Peyer's patch (tissue), 4 donors: ENCODE measurements at regions not wholly inside any gene's neighbourhood (a gene's known extent, or its start where the extent isn't known, plus 50 kb on each side); places are given as distances from the start of the nearest gene placed in this dataset.

ENCODE experiments used
- DNase-seq, 3 donors: peaks; one replicate each; pipeline ENCODE4 v3.0.0-alpha.2; 2017 to 2019
- H3K27ac ChIP-seq, 4 donors: fragments of 200-600 bp; sonication (generic); one replicate each; pipeline ENCODE4 v1.5.1; 2016 to 2019
- H3K27me3 ChIP-seq, 2 donors: fragments of 200-600 bp; sonication (generic); one replicate each; pipeline ENCODE4 v1.5.1; 2019
- H3K36me3 ChIP-seq, 3 donors: fragments of 200-600 bp; sonication (generic); one replicate each; pipeline ENCODE4 v1.5.1; 2016 to 2019
- H3K4me1 ChIP-seq, 4 donors: fragments of 200-600 bp; sonication (generic); one replicate each; pipeline ENCODE4 v1.5.1; 2016 to 2019
- H3K4me3 ChIP-seq, 4 donors: fragments of 200-600 bp; sonication (generic); 1 replicate in 3 of 4; 2 replicates in 1 of 4; pipeline ENCODE4 v1.5.1; 2016 to 2019; ENCODE audit warnings: mild to moderate bottlenecking in 1 of 4
- H3K9me3 ChIP-seq, 4 donors: fragments of 200-600 bp; sonication (generic); one replicate each; pipeline ENCODE4 v1.5.1; 2016 to 2019; ENCODE audit warnings: mild to moderate bottlenecking in 1 of 4
- CTCF ChIP-seq, 6 experiments: fragments of 450-650 bp in 4 of 6; fragments of 200-600 bp in 2 of 6; sonication (generic) in 1 of 6; IDR thresholded peaks; one replicate each; pipeline ENCODE4 v1.5.1; 2017 to 2019; ENCODE audit warnings: antibody characterized with exemption in 6 of 6, mild to moderate bottlenecking in 3 of 6, moderate library complexity in 1 of 6
- POLR2A ChIP-seq, 2 donors: fragments of 450-650 bp; IDR thresholded peaks; one replicate each; pipeline ENCODE4 v1.5.1; 2017; ENCODE audit warnings: antibody characterized with exemption in 2 of 2, mild to moderate bottlenecking in 2 of 2, moderate library complexity in 2 of 2

- Histone ChIP-seq H3K36me3 (no peaks in the 10 kb centered on the region), H3K4me3 (no peak overlapping the region), H3K27me3 (no peaks in the 10 kb centered on the region), H3K4me1 (no peaks in the 10 kb centered on the region), H3K27ac (no peak overlapping the region), H3K9me3 (no peaks in the 10 kb centered on the region)
- TF ChIP-seq POLR2A (IDR thresholded peaks at IDR 0.05), result no peak
- TF ChIP-seq CTCF (IDR thresholded peaks at IDR 0.05), result no peak
- no peak for DNase-seq
These were observed 318.9 kb downstream of the HDGFL1 start for GRCh38 chr6:22888163-22888752.

GRCh38 chr6:22891934-22892333 lies 322.6 kb downstream of the HDGFL1 start:
- H3K9me3 ChIP-seq, result no peaks in the 10 kb centered on the region
- DNase-seq, result no peak
- H3K27me3 ChIP-seq, result no peaks in the 10 kb centered on the region
- H3K36me3 ChIP-seq, result no peaks in the 10 kb centered on the region
- no peak overlapping the region for H3K27ac ChIP-seq
- no peak for TF ChIP-seq POLR2A (IDR thresholded peaks at IDR 0.05)
- TF ChIP-seq CTCF (IDR thresholded peaks at IDR 0.05), result no peak
- H3K4me3 ChIP-seq, result no peak overlapping the region
- no peaks in the 10 kb centered on the region for H3K4me1 ChIP-seq

GRCh38 chr6:22892452-22892851 lies 323.1 kb downstream of the HDGFL1 start:
- H3K9me3 ChIP-seq, result no peaks in the 10 kb centered on the region
- H3K27me3 ChIP-seq, result no peaks in the 10 kb centered on the region
- no peak for DNase-seq
- H3K36me3 ChIP-seq, result no peaks in the 10 kb centered on the region
- TF ChIP-seq POLR2A (IDR thresholded peaks at IDR 0.05) (no peak), CTCF (IDR thresholded peaks at IDR 0.05) (no peak)
- H3K4me1 ChIP-seq, result no peaks in the 10 kb centered on the region
- no peak overlapping the region for H3K4me3 ChIP-seq
- peak overlapping the region in 1 of 4 donors; percentile 1 for H3K27ac ChIP-seq

GRCh38 chr6:22896696-22897095 lies 327.3 kb downstream of the HDGFL1 start:
- no peak overlapping the region for H3K4me3 ChIP-seq
- no peaks in the 10 kb centered on the region for H3K4me1 ChIP-seq
- H3K9me3 ChIP-seq, result no peaks in the 10 kb centered on the region
- no peak for TF ChIP-seq POLR2A (IDR thresholded peaks at IDR 0.05)
- no peak for TF ChIP-seq CTCF (IDR thresholded peaks at IDR 0.05)
- no peaks in the 10 kb centered on the region for H3K36me3 ChIP-seq
- no peak overlapping the region for H3K27ac ChIP-seq
- H3K27me3 ChIP-seq, result no peaks in the 10 kb centered on the region
- DNase-seq, result no peak

- DNase-seq, result no peak
- H3K4me3 ChIP-seq, result no peak overlapping the region
- TF ChIP-seq CTCF (IDR thresholded peaks at IDR 0.05) (no peak), POLR2A (IDR thresholded peaks at IDR 0.05) (no peak)
- H3K27me3 ChIP-seq, result no peaks in the 10 kb centered on the region
- no peaks in the 10 kb centered on the region for H3K9me3 ChIP-seq
- no peaks in the 10 kb centered on the region for H3K4me1 ChIP-seq
- no peaks in the 10 kb centered on the region for H3K36me3 ChIP-seq
- no peak overlapping the region for H3K27ac ChIP-seq
These were observed 330.1 kb downstream of the HDGFL1 start for GRCh38 chr6:22899426-22899825.

- Histone ChIP-seq H3K9me3 (no peaks in the 10 kb centered on the region), H3K4me1 (no peaks in the 10 kb centered on the region), H3K4me3 (no peak overlapping the region), H3K27me3 (no peaks in the 10 kb centered on the region), H3K36me3 (no peaks in the 10 kb centered on the region), H3K27ac (no peak overlapping the region)
- no peak for DNase-seq
- TF ChIP-seq CTCF (IDR thresholded peaks at IDR 0.05) (no peak), POLR2A (IDR thresholded peaks at IDR 0.05) (no peak)
These were observed 334.5 kb downstream of the HDGFL1 start for GRCh38 chr6:22903826-22904225.
